ENCODE measurements at regions not wholly inside any gene's neighbourhood (a gene's known extent, or its start where the extent isn't known, plus 50 kb on each side); places are given as distances from the start of the nearest gene placed in this dataset.

DNA sequence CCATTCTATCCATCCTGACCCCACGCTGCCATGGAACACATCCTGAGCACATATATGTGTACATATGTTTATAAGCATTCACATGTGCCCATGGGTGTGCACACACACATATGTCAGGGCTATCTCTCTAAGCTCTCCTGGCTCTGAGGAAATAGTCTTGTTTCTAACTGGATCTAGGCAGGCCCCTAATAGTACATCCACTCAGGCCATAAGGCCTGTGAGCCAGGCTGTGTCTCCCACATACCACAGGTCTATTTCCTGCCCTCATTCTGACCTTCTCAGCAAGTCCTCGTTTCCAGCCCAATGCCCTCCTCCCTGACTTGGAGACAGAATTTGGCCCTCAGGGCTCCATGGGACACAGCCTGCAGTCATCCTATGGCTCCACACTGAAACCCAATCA lies 284.8 kb upstream of the CTNNB1 start:
- Histone ChIP-seq H4K20me1 (ENCODE audit: insufficient read depth) (no peaks in the 10 kb centered on the region), H3K9ac (no peak overlapping the region), H3K4me2 (no peak overlapping the region), H3K4me1 (ENCODE audit: low read depth, poor library complexity, severe bottlenecking) (no peaks in the 10 kb centered on the region), H2AFZ (ENCODE audit: low read depth) (no peak overlapping the region), H3K4me3 (IDR thresholded peaks at IDR 0.05; ENCODE audit: insufficient read depth, low read depth, low read length) (no peak overlapping the region), H3K36me3 (ENCODE audit: insufficient read depth) (no peaks in the 10 kb centered on the region), H3K79me2 (ENCODE audit: insufficient read depth, low read depth) (no peaks in the 10 kb centered on the region), H3K27me3 (ENCODE audit: insufficient read depth, low read depth) (no peaks in the 10 kb centered on the region), H3K27ac (no peak overlapping the region)
- no peak for TF ChIP-seq CTCF (conservative IDR thresholded peaks at IDR 0.05; ENCODE audit: low read depth, low read length)

GRCh38 chr3:40915346-40915865 lies 283.9 kb upstream of the CTNNB1 start:
- no peak overlapping the region for H3K4me2 ChIP-seq
- H3K4me3 ChIP-seq (IDR thresholded peaks at IDR 0.05; ENCODE audit: insufficient read depth, low read depth, low read length), result no peak overlapping the region
- TF ChIP-seq CTCF (conservative IDR thresholded peaks at IDR 0.05; ENCODE audit: low read depth, low read length), result no peak
- no peaks in the 10 kb centered on the region for H3K4me1 ChIP-seq (ENCODE audit: low read depth, poor library complexity, severe bottlenecking)
- no peak overlapping the region for H3K9ac ChIP-seq
- H4K20me1 ChIP-seq (ENCODE audit: insufficient read depth), result no peaks in the 10 kb centered on the region
- H3K79me2 ChIP-seq (ENCODE audit: insufficient read depth, low read depth), result no peaks in the 10 kb centered on the region
- no peak overlapping the region for H2AFZ ChIP-seq (ENCODE audit: low read depth)
- H3K27me3 ChIP-seq (ENCODE audit: insufficient read depth, low read depth), result no peaks in the 10 kb centered on the region
- no peaks in the 10 kb centered on the region for H3K36me3 ChIP-seq (ENCODE audit: insufficient read depth)
- H3K27ac ChIP-seq, result no peak overlapping the region

DNA sequence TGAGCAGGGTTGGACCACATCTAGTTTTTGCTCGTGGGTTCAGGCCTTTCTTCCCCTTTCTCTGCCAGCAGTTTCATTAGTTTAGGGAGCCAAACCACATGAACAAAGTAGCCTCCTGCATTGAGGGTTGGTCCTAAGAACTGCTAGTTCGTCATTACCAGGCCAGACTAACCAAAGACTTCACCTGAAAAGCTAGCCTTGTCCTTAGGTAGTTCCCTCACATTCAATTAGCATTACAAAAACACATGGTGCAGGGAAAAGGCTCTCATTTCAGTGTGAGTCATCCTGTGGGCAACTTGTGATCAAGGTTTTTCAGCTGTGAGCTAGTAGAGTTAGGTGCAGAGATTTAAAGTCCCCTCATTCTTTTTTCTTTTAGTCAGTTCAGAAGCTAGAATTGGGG lies 279.3 kb upstream of the CTNNB1 start:
- no peak overlapping the region for H3K4me2 ChIP-seq
- no peak overlapping the region for H3K27ac ChIP-seq
- H3K9ac ChIP-seq, result no peak overlapping the region
- no peaks in the 10 kb centered on the region for H3K36me3 ChIP-seq (ENCODE audit: insufficient read depth)
- no peaks in the 10 kb centered on the region for H3K79me2 ChIP-seq (ENCODE audit: insufficient read depth, low read depth)
- H4K20me1 ChIP-seq (ENCODE audit: insufficient read depth), result no peaks in the 10 kb centered on the region
- H3K27me3 ChIP-seq (ENCODE audit: insufficient read depth, low read depth), result no peaks in the 10 kb centered on the region
- no peak for TF ChIP-seq CTCF (conservative IDR thresholded peaks at IDR 0.05; ENCODE audit: low read depth, low read length)
- H3K4me3 ChIP-seq (IDR thresholded peaks at IDR 0.05; ENCODE audit: insufficient read depth, low read depth, low read length), result no peak overlapping the region
- no peak overlapping the region for H2AFZ ChIP-seq (ENCODE audit: low read depth)
- H3K4me1 ChIP-seq (ENCODE audit: low read depth, poor library complexity, severe bottlenecking), result no peaks in the 10 kb centered on the region

GRCh38 chr3:40921251-40921650 lies 278.1 kb upstream of the CTNNB1 start:
- no peaks in the 10 kb centered on the region for H4K20me1 ChIP-seq (ENCODE audit: insufficient read depth)
- no peak overlapping the region for H3K27ac ChIP-seq
- no peaks in the 10 kb centered on the region for H3K79me2 ChIP-seq (ENCODE audit: insufficient read depth, low read depth)
- no peak overlapping the region for H3K9ac ChIP-seq
- H3K27me3 ChIP-seq (ENCODE audit: insufficient read depth, low read depth), result no peaks in the 10 kb centered on the region
- no peak overlapping the region for H3K4me2 ChIP-seq
- H2AFZ ChIP-seq (ENCODE audit: low read depth), result no peak overlapping the region
- H3K4me3 ChIP-seq (IDR thresholded peaks at IDR 0.05; ENCODE audit: insufficient read depth, low read depth, low read length), result no peak overlapping the region
- no peaks in the 10 kb centered on the region for H3K4me1 ChIP-seq (ENCODE audit: low read depth, poor library complexity, severe bottlenecking)
- H3K36me3 ChIP-seq (ENCODE audit: insufficient read depth), result no peaks in the 10 kb centered on the region
- TF ChIP-seq CTCF (conservative IDR thresholded peaks at IDR 0.05; ENCODE audit: low read depth, low read length), result no peak

Measured in KMS-11 (cell line).